A172 (cell line): ENCODE measurements at regions not wholly inside any gene's neighbourhood (a gene's known extent, or its start where the extent isn't known, plus 50 kb on each side); places are given as distances from the start of the nearest gene placed in this dataset.

Experiments
- DNase-seq: peaks from one replicate; pipeline ENCODE4 v3.0.0-alpha.2; 2015; ENCODE audit warnings: low spot score

GRCh38 chr6:90729057-90729456, 142.2 kb upstream of the MAP3K7 start:
- no peak for DNase-seq

- no peak for DNase-seq
Observed at GRCh38 chr6:90722648-90723047, 135.8 kb upstream of the MAP3K7 start.

- DNase-seq, result no peak
Observed at GRCh38 chr6:90720404-90720803, 133.5 kb upstream of the MAP3K7 start.

- DNase-seq, result no peak
Observed at GRCh38 chr6:90719321-90720195, 132.7 kb upstream of the MAP3K7 start.

- DNase-seq, result no peak
Observed at GRCh38 chr6:90716376-90716775, 129.5 kb upstream of the MAP3K7 start.

GRCh38 chr6:90715093-90715655, 128.3 kb upstream of the MAP3K7 start:
- DNase-seq, result peak; percentile 41

- DNase-seq, result peak; percentile 6
Observed at GRCh38 chr6:90714319-90714718, 127.4 kb upstream of the MAP3K7 start.

- no peak for DNase-seq
Observed at GRCh38 chr6:90712114-90712513, 125.2 kb upstream of the MAP3K7 start.

GRCh38 chr6:90709431-90709996, 122.6 kb upstream of the MAP3K7 start:
- no peak for DNase-seq

GRCh38 chr6:90708206-90708737, 121.4 kb upstream of the MAP3K7 start:
- DNase-seq, result no peak

GRCh38 chr6:90707246-90707645, 120.4 kb upstream of the MAP3K7 start:
- no peak for DNase-seq

GRCh38 chr6:90703336-90703735, 116.5 kb upstream of the MAP3K7 start:
- no peak for DNase-seq

GRCh38 chr6:90701926-90702325, 115.1 kb upstream of the MAP3K7 start:
- DNase-seq, result no peak

- DNase-seq, result peak; percentile 46
Observed at GRCh38 chr6:90701146-90701781, 114.4 kb upstream of the MAP3K7 start.

GRCh38 chr6:90695316-90695715, 108.4 kb upstream of the MAP3K7 start:
- no peak for DNase-seq

GRCh38 chr6:90694802-90695201, 107.9 kb upstream of the MAP3K7 start:
- no peak for DNase-seq

GRCh38 chr6:90691823-90692222, 105.0 kb upstream of the MAP3K7 start:
- no peak for DNase-seq

- no peak for DNase-seq
Observed at GRCh38 chr6:90689172-90689571, 102.3 kb upstream of the MAP3K7 start.

- no peak for DNase-seq
Observed at GRCh38 chr6:90687775-90688380, 101.0 kb upstream of the MAP3K7 start.

GRCh38 chr6:90681863-90682262, 95.0 kb upstream of the MAP3K7 start:
- no peak for DNase-seq

- DNase-seq, result no peak
Observed at GRCh38 chr6:90678049-90678779, 91.3 kb upstream of the MAP3K7 start.
